ENCODE measurements at regions not wholly inside any gene's neighbourhood (a gene's known extent, or its start where the extent isn't known, plus 50 kb on each side); places are given as distances from the start of the nearest gene placed in this dataset.
"Not testable (repeated sequence)": the region's sequence is repeated elsewhere in the genome, so short reads cannot be mapped to it uniquely, and the experiment has no call there.

DNA sequence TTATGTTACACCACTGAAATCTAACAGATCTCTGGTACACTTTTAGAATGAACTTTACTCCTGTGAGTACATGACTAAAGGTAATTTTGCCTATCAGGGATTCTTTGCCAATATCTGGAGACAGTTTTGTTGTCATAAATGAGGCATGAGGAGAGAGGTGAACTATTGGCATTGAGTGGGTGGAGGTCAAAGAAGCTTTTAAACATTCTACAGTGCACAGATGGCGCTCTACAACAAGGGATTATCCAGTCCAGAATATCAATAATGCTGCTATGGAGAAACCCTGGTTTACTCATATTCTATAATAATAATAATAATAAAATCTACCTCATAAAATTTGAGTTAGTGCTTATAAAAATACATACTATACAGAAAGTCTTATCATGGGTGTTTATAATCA, 702.3 kb downstream of the SI start:
- no peak for DNase-seq (ENCODE audit: low spot score)

DNA sequence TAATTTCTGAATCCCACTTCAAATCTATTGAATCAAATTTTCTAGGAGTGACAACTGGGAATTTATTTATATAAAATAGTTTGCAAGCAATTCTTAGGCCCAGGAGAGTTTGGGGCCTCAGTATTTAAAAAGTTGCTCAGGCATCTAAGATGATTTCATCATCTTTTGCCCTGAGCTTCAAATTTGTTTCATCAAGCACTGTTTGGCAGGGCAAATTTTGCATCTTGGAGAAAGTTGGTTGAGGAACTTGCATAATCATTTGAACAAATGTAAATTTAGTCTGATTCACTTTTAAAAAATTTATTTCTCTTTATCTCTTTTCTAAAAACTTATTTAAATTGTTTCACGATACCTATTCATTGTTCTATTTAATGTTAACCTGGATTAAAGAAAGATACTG, 702.8 kb downstream of the SI start:
- no peak for DNase-seq (ENCODE audit: low spot score)

DNA sequence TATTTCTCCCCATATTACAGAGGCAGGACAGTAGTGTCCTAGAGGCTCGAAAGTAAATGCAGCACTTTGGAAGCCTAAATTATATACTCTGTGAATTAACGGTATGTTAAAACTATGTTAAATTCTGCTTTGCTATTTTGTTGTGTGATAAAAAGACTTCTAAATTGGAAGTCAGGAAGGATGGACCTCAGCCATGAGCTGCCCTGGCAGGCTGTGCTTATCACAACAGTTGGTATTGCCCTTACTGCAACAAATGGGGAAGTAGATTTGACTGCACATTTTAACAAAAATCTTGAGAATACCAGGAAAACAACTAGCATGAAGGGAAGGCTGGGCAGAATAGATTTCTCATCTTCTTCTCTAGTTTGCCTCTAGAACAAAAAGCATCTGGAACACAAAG, 706.6 kb downstream of the SI start:
- DNase-seq (ENCODE audit: low spot score) = no peak

DNA sequence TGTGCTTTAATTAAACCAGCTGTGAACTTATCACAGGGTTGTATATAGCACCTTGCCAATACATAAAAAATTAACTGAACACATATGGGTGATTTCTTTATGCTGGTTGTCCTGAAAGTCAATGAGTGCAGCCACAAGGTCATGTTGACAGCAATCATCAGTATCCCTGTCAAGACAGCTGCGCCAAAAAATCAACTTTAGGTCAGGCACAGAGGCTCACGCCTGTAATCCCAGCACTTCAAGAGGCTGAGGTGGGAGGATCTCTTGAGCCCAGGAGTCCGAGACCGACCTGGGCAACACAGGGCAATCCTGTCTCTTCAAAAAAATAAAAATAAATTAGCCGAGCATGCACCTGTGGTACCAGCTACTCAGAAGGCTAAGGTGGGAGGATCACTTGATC, 707.3 kb downstream of the SI start:
- DNase-seq (ENCODE audit: low spot score) = no peak

DNA sequence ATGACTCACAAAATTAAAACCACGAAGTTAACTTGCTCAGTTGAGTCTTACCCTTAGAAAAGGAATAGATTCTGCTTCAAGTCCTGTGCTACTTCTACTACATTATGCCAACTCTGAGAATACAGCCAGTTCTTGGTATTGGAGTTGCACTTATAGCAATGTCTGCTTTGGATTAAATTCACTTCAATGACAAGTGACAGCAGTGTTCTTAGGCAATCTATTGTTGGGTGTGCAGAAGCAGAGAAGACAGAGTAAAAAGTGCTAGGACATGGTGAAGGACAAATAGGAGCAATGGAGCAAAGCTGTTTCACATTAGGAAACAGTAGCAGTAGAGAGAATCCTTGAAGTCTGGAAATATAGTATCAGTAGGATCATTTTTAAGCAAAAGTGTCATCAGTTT, 713.1 kb downstream of the SI start:
- no peak for DNase-seq (ENCODE audit: low spot score)

DNA sequence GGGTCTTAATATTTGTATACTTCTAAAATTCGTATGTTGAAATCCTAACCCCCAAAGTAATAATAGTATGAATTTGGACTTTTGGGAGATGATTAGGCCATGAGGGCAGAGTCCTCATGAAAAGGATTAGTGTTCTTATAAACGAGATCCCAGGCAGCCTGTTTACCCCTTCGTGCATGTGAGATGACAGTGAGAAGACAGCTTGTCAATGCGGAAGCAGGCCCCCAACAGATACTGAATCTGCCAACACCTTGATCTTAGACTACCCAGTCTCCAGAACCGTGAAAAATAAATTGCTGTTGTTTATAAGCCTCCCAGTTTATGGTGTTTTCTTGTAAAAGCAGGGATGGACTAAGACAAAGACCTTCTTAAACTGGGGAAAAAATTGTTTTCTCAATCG, 714.2 kb downstream of the SI start:
- DNase-seq (ENCODE audit: low spot score) = no peak

DNA sequence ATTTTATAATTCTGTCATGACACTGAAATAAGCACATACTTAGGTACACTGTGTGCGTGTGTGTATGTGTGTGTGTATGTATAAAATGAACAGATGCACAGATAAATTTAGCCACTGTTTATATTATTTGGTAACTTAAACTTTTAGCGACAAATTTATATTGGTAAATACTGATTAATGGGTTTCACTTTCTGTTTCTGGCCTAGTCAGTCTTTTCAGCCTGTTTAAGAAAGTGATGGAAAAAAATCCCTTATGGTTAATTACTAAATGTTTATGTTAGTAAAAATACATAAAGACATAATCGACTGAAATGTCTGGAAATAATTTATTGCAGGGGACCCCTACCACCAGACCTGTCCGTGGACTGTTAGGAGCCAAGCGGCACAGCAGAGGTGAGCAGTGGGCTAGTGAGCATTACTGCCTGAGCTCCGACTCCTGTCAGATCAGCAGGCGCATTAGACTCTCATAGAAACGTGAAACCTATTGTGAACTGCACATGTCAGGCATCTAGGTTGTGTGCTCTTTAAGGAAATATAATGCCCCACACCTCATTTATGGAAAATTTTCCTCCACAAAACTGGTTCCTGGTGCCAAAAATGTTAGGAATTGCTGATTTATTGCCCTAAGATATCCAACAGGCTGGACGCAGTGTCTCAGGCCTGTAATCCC, 717.4 kb downstream of the SI start:
- no peak for DNase-seq (ENCODE audit: low spot score)

DNA sequence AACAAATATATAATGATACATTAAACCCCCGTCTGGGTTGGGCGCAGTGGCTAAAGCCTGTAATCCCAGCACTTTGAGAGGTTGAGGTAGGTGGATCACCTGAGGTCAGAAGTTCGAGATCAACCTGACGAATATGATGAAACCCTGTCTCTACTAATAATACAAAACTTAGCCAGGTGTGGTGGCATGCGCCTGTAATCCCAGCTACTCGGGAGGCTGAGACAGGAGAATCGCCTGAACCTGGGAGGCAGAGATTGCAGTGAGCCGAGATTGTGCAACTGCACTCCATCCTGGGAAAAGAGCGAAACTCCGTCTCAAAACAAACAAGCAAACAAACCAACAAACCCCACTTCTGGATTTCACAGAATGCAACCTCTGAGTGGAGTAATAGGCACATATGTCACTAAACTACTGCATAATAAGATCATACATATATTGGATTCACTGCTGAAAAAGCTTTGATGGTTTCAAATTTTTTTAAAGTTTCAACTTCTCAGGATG, 718.2 kb downstream of the SI start:
- DNase-seq (ENCODE audit: low spot score) = no peak

DNA sequence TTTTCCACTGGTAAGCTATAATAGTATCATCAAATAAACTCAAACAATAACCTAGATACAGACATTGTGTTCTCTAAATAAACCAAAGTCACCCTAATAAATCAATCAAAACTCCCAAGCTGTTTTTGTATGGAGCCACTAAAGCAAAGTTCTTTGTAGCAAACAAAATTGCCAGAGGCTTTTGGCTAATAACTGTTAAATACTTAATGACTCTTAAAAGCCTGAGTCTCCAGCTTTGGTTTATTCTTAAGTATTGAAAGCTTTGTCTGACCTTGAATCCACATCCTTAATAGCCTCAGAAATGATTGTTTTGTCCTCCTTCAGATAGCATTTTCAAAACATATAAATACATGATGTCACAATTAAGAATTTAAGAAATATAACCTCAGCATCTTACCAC, 725.3 kb downstream of the SI start:
- DNase-seq (ENCODE audit: low spot score) = no peak

DNA sequence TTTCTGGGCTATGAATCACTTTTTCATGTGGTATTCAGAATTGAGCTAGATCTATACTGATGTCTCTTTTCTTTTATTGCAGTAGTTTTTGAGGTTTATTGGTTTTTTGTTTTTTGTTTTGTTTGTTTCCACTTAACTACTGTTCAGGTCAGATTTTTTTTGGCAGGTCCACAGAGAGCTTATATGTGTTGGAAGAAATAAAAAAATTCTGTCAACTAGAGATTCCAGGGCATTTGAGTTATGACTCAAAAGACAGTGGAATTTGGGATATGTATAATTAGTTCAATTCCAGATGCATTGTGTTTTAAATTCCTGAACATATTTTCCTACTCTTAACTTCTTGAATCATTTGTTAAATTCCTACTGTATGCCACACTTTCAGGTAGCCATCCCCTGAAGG, 727.2 kb downstream of the SI start:
- no peak for DNase-seq (ENCODE audit: low spot score)

DNA sequence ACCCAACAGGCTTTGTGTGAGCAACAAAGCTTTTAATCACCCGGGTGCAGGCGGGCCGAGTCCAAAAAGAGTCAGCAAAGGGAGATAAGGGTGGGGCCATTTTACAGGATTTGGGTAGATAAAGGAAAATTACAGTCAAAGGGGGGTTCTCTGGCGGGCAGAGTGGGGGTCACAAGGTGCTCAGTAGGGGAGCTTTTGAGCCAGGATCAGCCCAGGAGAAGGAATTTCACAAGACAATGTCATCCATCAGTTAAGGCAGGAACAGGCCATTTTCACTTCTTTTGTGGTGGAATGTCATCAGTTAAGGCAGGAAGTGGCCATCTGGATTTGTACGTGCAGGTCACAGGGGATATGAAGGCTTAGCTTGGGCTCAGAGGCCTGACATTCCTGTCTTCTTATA, 736.1 kb downstream of the SI start:
- not testable (repeated sequence) for DNase-seq (ENCODE audit: low spot score)

DNA sequence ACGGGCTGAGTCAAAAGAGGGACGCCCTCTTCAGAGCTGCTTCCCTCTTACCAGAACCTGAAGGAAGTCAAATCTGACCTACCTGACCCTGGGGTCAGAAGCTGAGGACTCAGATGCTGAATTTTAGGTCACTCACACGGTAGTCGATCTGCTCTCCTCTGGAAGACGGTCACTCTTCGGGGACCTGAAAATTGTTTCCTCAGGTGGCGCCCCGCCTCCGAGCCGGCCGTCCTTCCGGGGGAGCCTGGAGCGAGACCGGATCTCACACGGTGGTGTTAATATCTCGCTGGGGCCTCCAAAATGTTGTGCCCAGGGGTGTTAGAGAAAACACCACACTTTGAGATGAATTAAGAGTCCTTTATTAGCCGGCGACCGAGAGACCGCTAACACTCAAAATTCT, 737.2 kb downstream of the SI start:
- DNase-seq (ENCODE audit: low spot score) = no peak

DNA sequence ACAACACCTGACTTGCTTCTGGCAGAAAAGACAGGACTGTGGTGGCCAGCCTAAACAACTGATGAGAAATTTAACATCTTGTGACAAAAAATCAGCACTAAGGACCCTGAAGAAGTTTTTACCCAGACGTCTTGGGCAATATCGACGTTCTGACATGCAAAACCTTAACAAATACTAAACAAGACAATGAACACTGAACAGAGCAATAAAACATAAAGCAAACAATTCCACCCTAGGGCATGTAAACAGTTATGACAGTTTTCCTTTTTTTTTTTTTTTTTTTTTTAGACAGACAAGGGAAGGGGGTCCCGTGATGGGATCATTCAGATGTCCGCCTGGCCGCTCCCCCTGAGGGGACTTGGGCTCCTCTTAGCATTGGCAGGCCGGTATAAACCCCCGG, 738.0 kb downstream of the SI start:
- no peak for DNase-seq (ENCODE audit: low spot score)

DNA sequence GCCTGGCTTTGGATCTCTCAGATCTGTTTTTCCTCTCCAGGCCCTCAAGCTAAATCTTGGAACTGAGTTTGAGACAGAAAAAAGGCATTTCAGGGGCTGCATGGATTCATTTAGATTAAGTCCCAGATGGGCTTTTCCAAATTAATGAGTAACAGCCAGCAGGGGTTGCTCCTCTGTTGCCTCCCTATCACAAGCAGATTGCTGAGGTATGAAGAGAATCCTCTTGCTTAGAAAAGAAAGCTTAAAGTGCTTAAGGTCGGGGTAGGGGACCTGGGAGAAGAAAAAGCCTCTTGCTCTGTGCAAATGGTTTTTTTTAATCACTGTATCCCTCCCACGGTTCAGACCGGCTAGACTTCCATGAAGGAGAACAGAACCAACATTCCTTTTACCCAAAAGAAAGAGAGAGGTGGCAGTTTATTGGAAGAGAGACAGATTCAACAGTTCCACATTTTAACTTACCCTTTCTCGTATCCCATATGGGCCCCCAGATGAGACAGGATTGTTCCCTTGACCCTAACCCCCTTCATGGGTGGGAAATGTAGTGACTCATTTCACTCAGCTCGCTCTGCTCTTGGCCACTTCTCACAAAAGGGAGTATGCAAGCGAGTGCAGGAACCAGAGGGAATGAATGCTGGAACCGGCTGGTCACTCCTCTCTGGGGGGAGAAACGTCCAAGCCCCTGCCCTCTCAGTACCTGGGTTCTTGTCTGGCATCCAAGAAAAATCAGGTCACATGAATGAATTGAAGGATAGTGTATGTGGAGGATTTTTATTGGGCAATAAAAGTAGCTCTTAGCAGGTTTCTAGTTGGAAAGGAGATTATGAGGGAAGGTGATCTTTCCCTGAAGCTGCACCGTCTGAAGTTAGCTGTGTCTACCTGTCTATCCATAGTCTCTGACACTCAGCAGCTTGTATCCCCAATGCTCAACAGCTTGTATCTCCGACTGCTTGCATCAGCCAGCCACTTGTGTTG, 745.2 kb downstream of the SI start:
- DNase-seq (ENCODE audit: low spot score) = no peak

DNA sequence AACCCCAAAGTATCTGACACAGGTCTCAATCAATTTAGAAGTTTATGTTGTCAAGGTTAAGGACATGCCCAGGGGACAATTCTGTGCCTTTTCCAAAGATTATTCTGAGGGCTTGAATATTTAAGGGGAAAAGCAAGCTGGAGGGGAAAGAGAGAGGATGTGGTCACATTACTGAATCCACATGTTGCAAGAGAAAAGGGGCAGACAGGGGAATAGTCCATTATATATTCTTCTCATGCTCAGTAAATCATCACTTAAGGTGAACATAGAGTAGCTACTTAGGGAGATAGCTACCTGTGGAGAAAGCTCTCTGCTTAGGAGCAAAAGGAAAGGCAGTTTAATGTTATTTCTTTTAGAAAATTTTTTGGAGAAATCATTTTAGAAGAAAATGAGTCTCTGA, 751.6 kb downstream of the SI start:
- no peak for DNase-seq (ENCODE audit: low spot score)

DNA sequence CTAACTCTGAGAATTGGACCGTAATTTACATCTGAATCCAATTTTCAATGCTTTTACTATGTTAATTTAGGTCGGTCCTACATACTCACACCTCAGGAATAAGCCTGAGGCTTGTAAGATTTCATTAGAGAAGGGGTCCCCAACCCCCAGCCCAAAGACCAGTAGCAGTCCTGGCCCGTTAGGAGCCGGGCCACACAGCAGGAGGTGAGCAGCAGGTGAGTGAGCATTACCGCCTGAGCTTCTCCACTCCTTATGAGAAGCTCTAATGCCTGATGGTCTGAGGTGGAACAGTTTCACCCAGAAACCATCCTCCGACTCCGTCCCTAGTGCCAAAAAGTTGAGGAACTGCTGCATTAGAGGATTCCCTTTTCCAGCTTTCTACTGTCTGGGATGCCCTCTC, 757.3 kb downstream of the SI start:
- DNase-seq (ENCODE audit: low spot score) = no peak

DNA sequence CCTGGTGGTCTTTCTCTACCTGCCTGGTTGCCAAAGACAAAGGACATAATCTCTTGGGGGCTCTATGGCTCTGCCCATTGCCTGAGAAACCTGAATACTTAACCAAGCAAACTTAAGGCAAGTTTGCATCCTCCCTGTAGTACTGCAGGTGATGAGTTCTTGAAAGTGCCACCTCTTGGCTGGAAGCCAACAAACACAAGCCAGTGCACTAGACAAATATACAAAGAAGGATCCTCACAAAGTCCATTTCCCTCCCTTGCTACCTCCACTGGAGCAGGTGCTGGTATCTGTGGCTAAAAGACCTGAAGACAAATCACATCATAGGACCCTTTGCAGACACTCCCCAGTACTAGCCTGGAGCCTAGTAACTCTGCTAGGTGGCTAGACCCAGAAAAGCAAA, 772.3 kb downstream of the SI start:
- DNase-seq (ENCODE audit: low spot score) = no peak

DNA sequence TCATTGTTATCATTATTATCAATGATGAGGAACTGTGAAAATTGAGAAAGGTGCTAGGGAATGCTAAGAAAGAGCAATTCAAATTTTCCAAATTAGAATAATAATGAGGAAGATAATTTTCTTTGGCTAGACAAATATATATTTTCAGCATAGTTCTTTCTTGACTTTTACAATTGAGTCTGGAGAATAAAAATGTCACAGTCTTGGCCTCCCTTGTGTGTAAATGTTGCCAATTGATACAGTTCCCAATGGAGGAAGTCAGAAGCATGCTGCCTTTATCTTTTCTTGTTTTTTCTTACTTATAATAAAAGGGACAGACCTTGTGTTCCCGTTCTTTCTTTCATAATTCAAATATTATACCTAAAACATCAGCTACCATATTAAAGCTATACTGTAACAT, 774.4 kb downstream of the SI start:
- DNase-seq (ENCODE audit: low spot score) = no peak

DNA sequence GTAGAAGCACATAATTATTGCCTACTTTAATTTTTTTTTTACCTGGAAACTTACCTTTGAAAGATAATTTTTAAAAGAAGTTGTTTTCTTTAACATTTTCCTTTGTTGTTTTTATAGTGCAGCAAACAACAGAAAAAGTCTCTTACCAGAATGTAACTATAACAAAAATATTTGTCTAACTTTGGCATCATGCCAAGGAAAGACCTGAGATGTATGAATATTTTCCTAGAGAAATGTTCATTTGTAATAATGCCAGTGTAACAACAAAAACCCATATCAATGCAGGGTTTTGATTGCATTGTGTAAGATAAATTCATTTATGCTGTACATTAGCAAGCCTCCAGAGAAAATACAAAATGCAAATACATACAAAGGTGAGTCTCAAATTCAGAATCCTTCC, 775.7 kb downstream of the SI start:
- no peak for DNase-seq (ENCODE audit: low spot score)

DNA sequence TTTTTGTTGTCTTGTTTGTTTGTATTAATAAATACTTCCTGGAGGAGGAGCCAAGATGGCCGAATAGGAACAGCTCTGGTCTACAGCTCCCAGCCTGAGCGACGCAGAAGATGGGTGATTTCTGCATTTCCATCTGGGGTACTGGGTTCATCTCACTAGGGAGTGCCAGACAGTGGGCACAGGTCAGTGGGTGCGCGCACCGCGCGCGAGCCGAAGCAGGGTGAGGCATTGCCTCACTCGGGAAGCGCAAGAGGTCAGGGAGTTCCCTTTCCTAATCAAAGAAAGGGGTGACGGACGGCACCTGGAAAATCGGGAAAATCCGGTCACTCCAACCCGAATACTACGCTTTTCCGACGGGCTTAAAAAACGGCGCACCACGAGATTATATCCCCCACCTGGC, 786.8 kb downstream of the SI start:
- DNase-seq (ENCODE audit: low spot score) = not testable (repeated sequence)

DNA sequence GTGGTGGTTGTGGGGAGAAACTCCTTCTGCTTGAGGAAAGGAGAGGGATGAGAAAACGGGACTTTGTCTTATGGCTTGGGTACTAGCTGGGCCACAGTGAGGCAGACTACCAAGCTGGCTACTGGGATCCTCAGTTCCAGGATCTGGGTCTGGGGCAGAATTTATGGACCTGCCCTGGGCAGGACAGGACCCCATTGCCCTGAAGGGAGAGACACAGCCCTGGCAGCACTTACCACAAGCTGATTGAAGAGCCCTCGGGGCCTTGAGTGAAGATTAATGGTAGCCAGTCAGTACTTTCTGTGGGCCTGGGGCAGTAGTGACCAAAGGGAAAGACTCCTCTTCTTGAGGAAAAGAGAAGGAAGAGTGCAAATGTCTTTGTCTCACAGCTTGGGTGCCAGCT, 799.7 kb downstream of the SI start:
- no peak for DNase-seq (ENCODE audit: low spot score)

DNA sequence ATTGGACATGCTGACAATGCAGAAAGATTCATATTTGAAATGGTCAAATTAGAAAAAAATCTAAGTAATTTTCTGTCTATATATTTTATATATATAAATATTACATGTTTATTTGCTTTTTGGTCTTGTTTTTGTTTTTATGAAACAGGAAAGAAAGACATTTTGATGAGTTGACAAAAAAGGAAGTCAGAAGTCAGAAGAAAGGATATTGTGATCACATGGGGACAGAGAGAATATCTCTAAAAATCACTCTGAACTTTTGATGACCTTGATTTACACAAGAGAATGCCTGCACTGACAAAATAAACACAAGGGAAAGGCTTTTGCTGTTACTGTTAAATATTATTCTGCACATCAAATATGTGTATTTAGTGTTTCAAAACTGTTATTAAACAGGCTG, 811.2 kb downstream of the SI start:
- no peak for DNase-seq (ENCODE audit: low spot score)

DNA sequence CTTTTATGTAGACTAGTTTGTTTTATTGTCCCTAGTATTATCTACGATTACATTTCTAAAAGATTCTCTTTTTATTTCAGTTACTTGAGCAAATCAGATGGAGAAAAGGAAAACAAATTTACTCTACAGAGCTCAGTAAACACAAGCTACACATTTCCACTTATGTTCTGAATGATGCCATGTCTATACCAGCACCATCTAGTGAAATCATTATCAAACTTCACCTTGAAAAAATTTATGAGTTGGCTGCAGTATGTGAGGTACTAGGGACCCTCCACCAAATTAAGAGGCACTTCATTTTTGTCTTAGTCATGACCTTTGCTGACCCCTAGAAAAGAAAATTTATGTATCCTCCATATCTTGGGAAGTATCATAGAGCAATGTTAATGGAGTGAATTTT, 827.4 kb downstream of the SI start:
- DNase-seq (ENCODE audit: low spot score) = no peak

DNA sequence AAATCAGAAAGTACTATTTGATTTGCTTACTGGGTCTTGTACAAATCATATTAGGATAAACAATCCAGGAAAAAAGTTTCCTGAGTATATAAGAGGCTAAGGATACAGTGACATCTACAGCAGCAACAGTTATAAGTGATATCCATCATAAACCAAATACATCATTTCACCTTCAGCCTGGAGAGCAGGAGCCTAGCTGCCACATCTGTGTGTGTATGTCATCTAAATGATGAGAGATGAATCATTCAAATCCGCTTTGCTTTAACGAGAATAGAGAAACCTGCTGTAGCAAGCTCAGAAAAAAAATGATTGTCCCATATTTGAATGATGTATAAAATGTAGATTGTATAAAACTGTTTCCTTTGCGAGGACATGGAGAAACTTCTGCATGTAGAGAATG, 841.4 kb downstream of the SI start:
- DNase-seq (ENCODE audit: low spot score) = no peak

Data from AG20443 (cell line).